ENCODE measurements at regions not wholly inside any gene's neighbourhood (a gene's known extent, or its start where the extent isn't known, plus 50 kb on each side); places are given as distances from the start of the nearest gene placed in this dataset.

GRCh38 chr4:25524663-25525062 lies 131.0 kb upstream of the SLC34A2 start:
- H3K36me3 ChIP-seq (ENCODE audit: control insufficient read depth in 1 of 2, insufficient read depth in 2 of 2, low read length in 2 of 2) = no peaks in the 10 kb centered on the region
- no peaks in the 10 kb centered on the region for H3K9me3 ChIP-seq (ENCODE audit: control insufficient read depth in 1 of 2, low read length in 2 of 2)
- H3K27me3 ChIP-seq (ENCODE audit: control insufficient read depth in 1 of 2, insufficient read depth in 2 of 2, low read length in 2 of 2) = no peaks in the 10 kb centered on the region
- H3K4me1 ChIP-seq (ENCODE audit: control insufficient read depth in 1 of 2, insufficient read depth in 2 of 2, low read length in 2 of 2) = peaks cover 13 to 26% of the 10 kb centered on the region in 2 donors
- H3K4me3 ChIP-seq (ENCODE audit: low read depth in 1 of 2, low read length in 2 of 2) = no peak overlapping the region
- no peak overlapping the region for H3K27ac ChIP-seq (ENCODE audit: low read depth, low read length)
- H3K9ac ChIP-seq (ENCODE audit: low read depth in 1 of 2, low read length in 2 of 2) = no peak overlapping the region

GRCh38 chr4:25525896-25526295 lies 129.8 kb upstream of the SLC34A2 start:
- no peak overlapping the region for H3K9ac ChIP-seq (ENCODE audit: low read depth in 1 of 2, low read length in 2 of 2)
- peaks cover 13 to 26% of the 10 kb centered on the region in 2 donors for H3K4me1 ChIP-seq (ENCODE audit: control insufficient read depth in 1 of 2, insufficient read depth in 2 of 2, low read length in 2 of 2)
- no peaks in the 10 kb centered on the region for H3K9me3 ChIP-seq (ENCODE audit: control insufficient read depth in 1 of 2, low read length in 2 of 2)
- H3K27me3 ChIP-seq (ENCODE audit: control insufficient read depth in 1 of 2, insufficient read depth in 2 of 2, low read length in 2 of 2) = no peaks in the 10 kb centered on the region
- no peak overlapping the region for H3K4me3 ChIP-seq (ENCODE audit: low read depth in 1 of 2, low read length in 2 of 2)
- H3K27ac ChIP-seq (ENCODE audit: low read depth, low read length) = no peak overlapping the region
- H3K36me3 ChIP-seq (ENCODE audit: control insufficient read depth in 1 of 2, insufficient read depth in 2 of 2, low read length in 2 of 2) = no peaks in the 10 kb centered on the region

- Histone ChIP-seq H3K27me3 (ENCODE audit: control insufficient read depth in 1 of 2, insufficient read depth in 2 of 2, low read length in 2 of 2) (no peaks in the 10 kb centered on the region), H3K9me3 (ENCODE audit: control insufficient read depth in 1 of 2, low read length in 2 of 2) (no peaks in the 10 kb centered on the region), H3K27ac (ENCODE audit: low read depth, low read length) (no peak overlapping the region), H3K9ac (ENCODE audit: low read depth in 1 of 2, low read length in 2 of 2) (no peak overlapping the region), H3K4me1 (ENCODE audit: control insufficient read depth in 1 of 2, insufficient read depth in 2 of 2, low read length in 2 of 2) (peaks cover 13 to 26% of the 10 kb centered on the region in 2 donors), H3K4me3 (ENCODE audit: low read depth in 1 of 2, low read length in 2 of 2) (no peak overlapping the region), H3K36me3 (ENCODE audit: control insufficient read depth in 1 of 2, insufficient read depth in 2 of 2, low read length in 2 of 2) (no peaks in the 10 kb centered on the region)
Measured at GRCh38 chr4:25527034-25527433, 128.6 kb upstream of the SLC34A2 start.

- Histone ChIP-seq H3K27ac (ENCODE audit: low read depth, low read length) (no peak overlapping the region), H3K36me3 (ENCODE audit: control insufficient read depth in 1 of 2, insufficient read depth in 2 of 2, low read length in 2 of 2) (no peaks in the 10 kb centered on the region), H3K4me1 (ENCODE audit: control insufficient read depth in 1 of 2, insufficient read depth in 2 of 2, low read length in 2 of 2) (peaks cover 6 to 19% of the 10 kb centered on the region in 2 donors), H3K9ac (ENCODE audit: low read depth in 1 of 2, low read length in 2 of 2) (no peak overlapping the region), H3K27me3 (ENCODE audit: control insufficient read depth in 1 of 2, insufficient read depth in 2 of 2, low read length in 2 of 2) (no peaks in the 10 kb centered on the region), H3K9me3 (ENCODE audit: control insufficient read depth in 1 of 2, low read length in 2 of 2) (no peaks in the 10 kb centered on the region), H3K4me3 (ENCODE audit: low read depth in 1 of 2, low read length in 2 of 2) (no peak overlapping the region)
Measured at GRCh38 chr4:25528391-25528790, 127.3 kb upstream of the SLC34A2 start.

- Histone ChIP-seq H3K9ac (ENCODE audit: low read depth in 1 of 2, low read length in 2 of 2) (no peak overlapping the region), H3K4me1 (ENCODE audit: control insufficient read depth in 1 of 2, insufficient read depth in 2 of 2, low read length in 2 of 2) (peaks cover 7 to 10% of the 10 kb centered on the region in 2 donors), H3K27me3 (ENCODE audit: control insufficient read depth in 1 of 2, insufficient read depth in 2 of 2, low read length in 2 of 2) (no peaks in the 10 kb centered on the region), H3K4me3 (ENCODE audit: low read depth in 1 of 2, low read length in 2 of 2) (no peak overlapping the region), H3K9me3 (ENCODE audit: control insufficient read depth in 1 of 2, low read length in 2 of 2) (no peaks in the 10 kb centered on the region), H3K36me3 (ENCODE audit: control insufficient read depth in 1 of 2, insufficient read depth in 2 of 2, low read length in 2 of 2) (no peaks in the 10 kb centered on the region), H3K27ac (ENCODE audit: low read depth, low read length) (no peak overlapping the region)
Measured at GRCh38 chr4:25531272-25531671, 124.4 kb upstream of the SLC34A2 start.

- H3K4me1 ChIP-seq (ENCODE audit: control insufficient read depth in 1 of 2, insufficient read depth in 2 of 2, low read length in 2 of 2) = peaks cover 7 to 10% of the 10 kb centered on the region in 2 donors
- no peak overlapping the region for H3K27ac ChIP-seq (ENCODE audit: low read depth, low read length)
- H3K36me3 ChIP-seq (ENCODE audit: control insufficient read depth in 1 of 2, insufficient read depth in 2 of 2, low read length in 2 of 2) = no peaks in the 10 kb centered on the region
- H3K9me3 ChIP-seq (ENCODE audit: control insufficient read depth in 1 of 2, low read length in 2 of 2) = no peaks in the 10 kb centered on the region
- no peaks in the 10 kb centered on the region for H3K27me3 ChIP-seq (ENCODE audit: control insufficient read depth in 1 of 2, insufficient read depth in 2 of 2, low read length in 2 of 2)
- no peak overlapping the region for H3K4me3 ChIP-seq (ENCODE audit: low read depth in 1 of 2, low read length in 2 of 2)
- H3K9ac ChIP-seq (ENCODE audit: low read depth in 1 of 2, low read length in 2 of 2) = no peak overlapping the region
Measured at GRCh38 chr4:25532591-25532990, 123.1 kb upstream of the SLC34A2 start.

- Histone ChIP-seq H3K9ac (ENCODE audit: low read depth in 1 of 2, low read length in 2 of 2) (no peak overlapping the region), H3K36me3 (ENCODE audit: control insufficient read depth in 1 of 2, insufficient read depth in 2 of 2, low read length in 2 of 2) (no peaks in the 10 kb centered on the region), H3K9me3 (ENCODE audit: control insufficient read depth in 1 of 2, low read length in 2 of 2) (no peaks in the 10 kb centered on the region), H3K4me1 (ENCODE audit: control insufficient read depth in 1 of 2, insufficient read depth in 2 of 2, low read length in 2 of 2) (peaks cover 12 to 14% of the 10 kb centered on the region in 2 donors), H3K27me3 (ENCODE audit: control insufficient read depth in 1 of 2, insufficient read depth in 2 of 2, low read length in 2 of 2) (no peaks in the 10 kb centered on the region), H3K27ac (ENCODE audit: low read depth, low read length) (no peak overlapping the region), H3K4me3 (ENCODE audit: low read depth in 1 of 2, low read length in 2 of 2) (no peak overlapping the region)
Measured at GRCh38 chr4:25533256-25533655, 122.4 kb upstream of the SLC34A2 start.

GRCh38 chr4:25535278-25535677 lies 120.4 kb upstream of the SLC34A2 start:
- no peak overlapping the region for H3K4me3 ChIP-seq (ENCODE audit: low read depth in 1 of 2, low read length in 2 of 2)
- H3K36me3 ChIP-seq (ENCODE audit: control insufficient read depth in 1 of 2, insufficient read depth in 2 of 2, low read length in 2 of 2) = no peaks in the 10 kb centered on the region
- H3K9ac ChIP-seq (ENCODE audit: low read depth in 1 of 2, low read length in 2 of 2) = no peak overlapping the region
- no peaks in the 10 kb centered on the region for H3K27me3 ChIP-seq (ENCODE audit: control insufficient read depth in 1 of 2, insufficient read depth in 2 of 2, low read length in 2 of 2)
- H3K27ac ChIP-seq (ENCODE audit: low read depth, low read length) = no peak overlapping the region
- H3K9me3 ChIP-seq (ENCODE audit: control insufficient read depth in 1 of 2, low read length in 2 of 2) = no peaks in the 10 kb centered on the region
- peaks cover 28 to 30% of the 10 kb centered on the region in 2 donors for H3K4me1 ChIP-seq (ENCODE audit: control insufficient read depth in 1 of 2, insufficient read depth in 2 of 2, low read length in 2 of 2)

GRCh38 chr4:25535701-25536473 lies 119.8 kb upstream of the SLC34A2 start:
- Histone ChIP-seq H3K4me1 (ENCODE audit: control insufficient read depth in 1 of 2, insufficient read depth in 2 of 2, low read length in 2 of 2) (peaks cover 31 to 36% of the 10 kb centered on the region in 2 donors), H3K9me3 (ENCODE audit: control insufficient read depth in 1 of 2, low read length in 2 of 2) (no peaks in the 10 kb centered on the region), H3K4me3 (ENCODE audit: low read depth in 1 of 2, low read length in 2 of 2) (no peak overlapping the region), H3K27ac (ENCODE audit: low read depth, low read length) (no peak overlapping the region), H3K27me3 (ENCODE audit: control insufficient read depth in 1 of 2, insufficient read depth in 2 of 2, low read length in 2 of 2) (no peaks in the 10 kb centered on the region), H3K9ac (ENCODE audit: low read depth in 1 of 2, low read length in 2 of 2) (no peak overlapping the region), H3K36me3 (ENCODE audit: control insufficient read depth in 1 of 2, insufficient read depth in 2 of 2, low read length in 2 of 2) (no peaks in the 10 kb centered on the region)

- H3K9me3 ChIP-seq (ENCODE audit: control insufficient read depth in 1 of 2, low read length in 2 of 2) = no peaks in the 10 kb centered on the region
- H3K9ac ChIP-seq (ENCODE audit: low read depth in 1 of 2, low read length in 2 of 2) = no peak overlapping the region
- H3K4me1 ChIP-seq (ENCODE audit: control insufficient read depth in 1 of 2, insufficient read depth in 2 of 2, low read length in 2 of 2) = peaks cover 31 to 41% of the 10 kb centered on the region in 2 donors
- H3K27ac ChIP-seq (ENCODE audit: low read depth, low read length) = no peak overlapping the region
- no peak overlapping the region for H3K4me3 ChIP-seq (ENCODE audit: low read depth in 1 of 2, low read length in 2 of 2)
- H3K36me3 ChIP-seq (ENCODE audit: control insufficient read depth in 1 of 2, insufficient read depth in 2 of 2, low read length in 2 of 2) = no peaks in the 10 kb centered on the region
- no peaks in the 10 kb centered on the region for H3K27me3 ChIP-seq (ENCODE audit: control insufficient read depth in 1 of 2, insufficient read depth in 2 of 2, low read length in 2 of 2)
Measured at GRCh38 chr4:25536564-25537320, 118.9 kb upstream of the SLC34A2 start.

Data from duodenal mucosa (tissue), 2 donors.